ENCODE measurements at regions not wholly inside any gene's neighbourhood (a gene's known extent, or its start where the extent isn't known, plus 50 kb on each side); places are given as distances from the start of the nearest gene placed in this dataset.

- DNase-seq, result no peak
Observed at GRCh38 chr2:128380961-128381938, 62.6 kb upstream of the HS6ST1 start.

GRCh38 chr2:128384446-128384845 is 65.8 kb upstream of the HS6ST1 start:
- DNase-seq, result no peak

- DNase-seq, result no peak
Observed at GRCh38 chr2:128384956-128385355, 66.3 kb upstream of the HS6ST1 start.

GRCh38 chr2:128385365-128385764 is 66.7 kb upstream of the HS6ST1 start:
- no peak for DNase-seq

GRCh38 chr2:128386066-128386465 is 67.4 kb upstream of the HS6ST1 start:
- DNase-seq, result no peak

- no peak for DNase-seq
Observed at GRCh38 chr2:128388499-128388941, 69.9 kb upstream of the HS6ST1 start.

- no peak for DNase-seq
Observed at GRCh38 chr2:128389388-128390086, 70.9 kb upstream of the HS6ST1 start.

GRCh38 chr2:128390256-128390990 is 71.8 kb upstream of the HS6ST1 start:
- no peak for DNase-seq

GRCh38 chr2:128390991-128391630 is 72.4 kb upstream of the HS6ST1 start:
- no peak for DNase-seq

- no peak for DNase-seq
Observed at GRCh38 chr2:128391679-128392078, 73.0 kb upstream of the HS6ST1 start.

- DNase-seq, result no peak
Observed at GRCh38 chr2:128392207-128392606, 73.5 kb upstream of the HS6ST1 start.

GRCh38 chr2:128394007-128394730 is 75.5 kb upstream of the HS6ST1 start:
- DNase-seq, result no peak

GRCh38 chr2:128395196-128395595 is 76.5 kb upstream of the HS6ST1 start:
- no peak for DNase-seq

- DNase-seq, result no peak
Observed at GRCh38 chr2:128395640-128396499, 77.2 kb upstream of the HS6ST1 start.

- no peak for DNase-seq
Observed at GRCh38 chr2:128396500-128396891, 77.8 kb upstream of the HS6ST1 start.

GRCh38 chr2:128396946-128397345 is 78.3 kb upstream of the HS6ST1 start:
- no peak for DNase-seq

GRCh38 chr2:128399256-128399655 is 80.6 kb upstream of the HS6ST1 start:
- no peak for DNase-seq

GRCh38 chr2:128399690-128400291 is 81.1 kb upstream of the HS6ST1 start:
- DNase-seq, result no peak

GRCh38 chr2:128401680-128402079 is 83.0 kb upstream of the HS6ST1 start:
- DNase-seq, result no peak

GRCh38 chr2:128402911-128403670 is 84.4 kb upstream of the HS6ST1 start:
- no peak for DNase-seq

All from T-helper 9 cell (primary cell).